ENCODE measurements at regions not wholly inside any gene's neighbourhood (a gene's known extent, or its start where the extent isn't known, plus 50 kb on each side); places are given as distances from the start of the nearest gene placed in this dataset.

- CTCF ChIA-PET, result no interaction called here
- H3K79me2 ChIP-seq (ENCODE audit: low read depth), result no peaks in the 10 kb centered on the region
Observed at GRCh38 chr3:145721273-145721805, 439.6 kb downstream of the PLOD2 start.

DNA sequence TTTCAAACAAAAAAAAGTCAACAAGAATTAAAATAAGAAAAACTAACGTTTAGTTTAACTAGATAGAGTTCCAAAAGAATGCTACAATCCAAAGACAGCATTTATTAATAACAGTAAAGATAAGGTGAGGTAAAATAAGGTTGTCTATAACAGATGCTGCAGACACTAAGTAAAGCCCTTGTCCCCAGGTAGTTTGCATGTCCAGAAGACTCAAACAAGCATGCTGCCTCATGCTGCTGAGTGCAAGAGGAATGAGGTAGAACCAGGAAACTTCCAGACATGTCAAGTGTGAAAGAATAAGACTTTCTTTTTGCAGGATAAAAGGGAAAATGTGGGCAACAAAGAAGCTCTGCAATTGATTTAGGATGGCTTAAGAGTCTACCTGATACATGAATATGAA lies 439.2 kb downstream of the PLOD2 start:
- H3K27ac ChIP-seq, result no peak overlapping the region
- H3K36me3 ChIP-seq (ENCODE audit: low read depth), result no peaks in the 10 kb centered on the region
- H3F3A ChIP-seq (ENCODE audit: insufficient read depth, low read depth), result no peaks in the 10 kb centered on the region
- ChIA-PET POLR2A (ENCODE audit: unreplicated experiment) (no interaction called here), CTCF (no interaction called here)
- H3K9me2 ChIP-seq (ENCODE audit: insufficient read depth), result no peaks in the 10 kb centered on the region
- no peaks in the 10 kb centered on the region for H3K4me1 ChIP-seq (replicated peaks; ENCODE audit: insufficient read depth)
- no peak for DNase-seq
- no peaks in the 10 kb centered on the region for H4K20me1 ChIP-seq (ENCODE audit: insufficient read depth)
- no TSS peak for BruUV-seq (replicated peaks)
- H3K79me2 ChIP-seq (ENCODE audit: low read depth), result no peaks in the 10 kb centered on the region
- no peak overlapping the region for H2AFZ ChIP-seq
- intact Hi-C loops (cut with micrococcal nuclease; ENCODE audit: unreplicated experiment), result no loop called here
- no peak overlapping the region for H3K4me3 ChIP-seq
- no peaks in the 10 kb centered on the region for H3K27me3 ChIP-seq (ENCODE audit: insufficient read depth, low read depth)
- H3K4me2 ChIP-seq, result no peak overlapping the region
- no peaks in the 10 kb centered on the region for H3K9me3 ChIP-seq (ENCODE audit: insufficient read depth, low read depth)
- TF ChIP-seq, protein P1, sequence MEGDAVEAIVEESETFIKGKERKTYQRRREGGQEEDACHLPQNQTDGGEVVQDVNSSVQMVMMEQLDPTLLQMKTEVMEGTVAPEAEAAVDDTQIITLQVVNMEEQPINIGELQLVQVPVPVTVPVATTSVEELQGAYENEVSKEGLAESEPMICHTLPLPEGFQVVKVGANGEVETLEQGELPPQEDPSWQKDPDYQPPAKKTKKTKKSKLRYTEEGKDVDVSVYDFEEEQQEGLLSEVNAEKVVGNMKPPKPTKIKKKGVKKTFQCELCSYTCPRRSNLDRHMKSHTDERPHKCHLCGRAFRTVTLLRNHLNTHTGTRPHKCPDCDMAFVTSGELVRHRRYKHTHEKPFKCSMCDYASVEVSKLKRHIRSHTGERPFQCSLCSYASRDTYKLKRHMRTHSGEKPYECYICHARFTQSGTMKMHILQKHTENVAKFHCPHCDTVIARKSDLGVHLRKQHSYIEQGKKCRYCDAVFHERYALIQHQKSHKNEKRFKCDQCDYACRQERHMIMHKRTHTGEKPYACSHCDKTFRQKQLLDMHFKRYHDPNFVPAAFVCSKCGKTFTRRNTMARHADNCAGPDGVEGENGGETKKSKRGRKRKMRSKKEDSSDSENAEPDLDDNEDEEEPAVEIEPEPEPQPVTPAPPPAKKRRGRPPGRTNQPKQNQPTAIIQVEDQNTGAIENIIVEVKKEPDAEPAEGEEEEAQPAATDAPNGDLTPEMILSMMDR (conservative IDR thresholded peaks at IDR 0.05), result no peak
- no peak for TF ChIP-seq EZH2 (IDR thresholded peaks at IDR 0.05; ENCODE audit: low read depth)

More at GRCh38 chr3:145721273-145721805, 439.6 kb downstream of the PLOD2 start:
- Histone ChIP-seq H3K4me1 (replicated peaks; ENCODE audit: insufficient read depth) (no peaks in the 10 kb centered on the region), H3K27me3 (ENCODE audit: insufficient read depth, low read depth) (no peaks in the 10 kb centered on the region), H2AFZ (no peak overlapping the region), H3K4me2 (no peak overlapping the region), H3K9me3 (ENCODE audit: insufficient read depth, low read depth) (no peaks in the 10 kb centered on the region), H3K27ac (no peak overlapping the region), H4K20me1 (ENCODE audit: insufficient read depth) (no peaks in the 10 kb centered on the region), H3K4me3 (no peak overlapping the region), H3K9me2 (ENCODE audit: insufficient read depth) (no peaks in the 10 kb centered on the region), H3F3A (ENCODE audit: insufficient read depth, low read depth) (no peaks in the 10 kb centered on the region), H3K36me3 (ENCODE audit: low read depth) (no peaks in the 10 kb centered on the region)
- POLR2A ChIA-PET (ENCODE audit: unreplicated experiment), result no interaction called here
- no peak for DNase-seq
- intact Hi-C loops (cut with micrococcal nuclease; ENCODE audit: unreplicated experiment), result no loop called here
- BruUV-seq (replicated peaks), result no TSS peak
- TF ChIP-seq, protein P1 (conservative IDR thresholded peaks at IDR 0.05), result no peak
- no peak for TF ChIP-seq EZH2 (IDR thresholded peaks at IDR 0.05; ENCODE audit: low read depth)

DNA sequence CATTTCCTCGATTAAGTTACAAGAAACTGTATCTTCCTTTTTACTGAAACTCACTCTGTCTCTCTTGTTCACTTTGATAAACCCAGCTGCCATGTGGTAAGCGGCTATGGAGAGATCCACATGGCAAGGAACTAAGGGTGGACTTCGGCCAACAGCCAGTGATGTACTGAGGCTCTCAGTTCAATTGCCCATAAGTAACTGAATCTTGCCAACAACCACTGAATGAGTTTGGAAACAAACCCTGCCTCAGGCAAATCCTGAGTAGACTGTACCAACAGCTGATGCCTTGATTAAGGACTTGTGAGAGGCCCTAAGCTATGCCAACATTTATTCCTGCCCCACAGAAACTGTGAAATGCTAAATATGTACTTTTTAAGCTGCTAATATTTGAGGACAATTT lies 433.5 kb downstream of the PLOD2 start:
- no peak overlapping the region for H2AFZ ChIP-seq
- no peak overlapping the region for H3K4me3 ChIP-seq
- ChIA-PET POLR2A (ENCODE audit: unreplicated experiment) (no interaction called here), CTCF (no interaction called here)
- H3F3A ChIP-seq (ENCODE audit: insufficient read depth, low read depth), result no peaks in the 10 kb centered on the region
- TF ChIP-seq EZH2 (IDR thresholded peaks at IDR 0.05; ENCODE audit: low read depth), result no peak
- TF ChIP-seq, protein P1 (conservative IDR thresholded peaks at IDR 0.05), result no peak
- no peak overlapping the region for H3K27ac ChIP-seq
- no peak for DNase-seq
- H3K79me2 ChIP-seq (ENCODE audit: low read depth), result no peaks in the 10 kb centered on the region
- H3K9me2 ChIP-seq (ENCODE audit: insufficient read depth), result no peaks in the 10 kb centered on the region
- intact Hi-C loops (cut with micrococcal nuclease; ENCODE audit: unreplicated experiment), result no loop called here
- no peaks in the 10 kb centered on the region for H3K36me3 ChIP-seq (ENCODE audit: low read depth)
- no TSS peak for BruUV-seq (replicated peaks)
- no peaks in the 10 kb centered on the region for H4K20me1 ChIP-seq (ENCODE audit: insufficient read depth)
- no peaks in the 10 kb centered on the region for H3K9me3 ChIP-seq (ENCODE audit: insufficient read depth, low read depth)
- no peaks in the 10 kb centered on the region for H3K4me1 ChIP-seq (replicated peaks; ENCODE audit: insufficient read depth)
- H3K4me2 ChIP-seq, result no peak overlapping the region
- H3K27me3 ChIP-seq (ENCODE audit: insufficient read depth, low read depth), result no peaks in the 10 kb centered on the region

Measured in PC-9 (cell line).